Right ventricle myocardium superior (tissue), 1 donor: ENCODE measurements at regions not wholly inside any gene's neighbourhood (a gene's known extent, or its start where the extent isn't known, plus 50 kb on each side); places are given as distances from the start of the nearest gene placed in this dataset.

Experiments
- ATAC-seq: fragments of 200-7000 bp; cut with Tn5 transposase; one replicate; pipeline ENCODE4 v1.9.1; 2020; ENCODE audit warnings: mild to moderate bottlenecking; ENCODE audit not compliant: poor library complexity
- DNase-seq: peaks from one replicate; pipeline ENCODE4 v3.0.0-alpha.2; 2020
- intact Hi-C: fragments of 100-400 bp; cut with DNase I; formaldehyde crosslinking; loops from one replicate; pipeline ENCODE4 v1.11.2; 2022
- donor health status: DM: no; HTN: yes; CAD: no; lungs with severe emphysema.

- DNase-seq (no peak), ATAC-seq (no peak)
- intact Hi-C loops = no loop called here
Measured at GRCh38 chr2:221289846-221290245, 282.3 kb downstream of the EPHA4 start.

GRCh38 chr2:221293949-221294742 lies 278.0 kb downstream of the EPHA4 start:
- intact Hi-C loops = no loop called here
- ATAC-seq (no peak), DNase-seq (no peak)

GRCh38 chr2:221304916-221305315 lies 267.2 kb downstream of the EPHA4 start:
- no peak for DNase-seq
- intact Hi-C loops = no loop called here
- ATAC-seq = no peak

GRCh38 chr2:221308507-221309066 lies 263.5 kb downstream of the EPHA4 start:
- intact Hi-C loops = no loop called here
- ATAC-seq (no peak), DNase-seq (no peak)

- intact Hi-C loops = no loop called here
- no peak for DNase-seq
- no peak for ATAC-seq
Measured at GRCh38 chr2:221309892-221310583, 262.1 kb downstream of the EPHA4 start.

GRCh38 chr2:221310730-221311129 lies 261.4 kb downstream of the EPHA4 start:
- intact Hi-C loops = no loop called here
- no peak for ATAC-seq

GRCh38 chr2:221312634-221313033 lies 259.5 kb downstream of the EPHA4 start:
- intact Hi-C loops = no loop called here
- no peak for DNase-seq
- ATAC-seq = no peak

More at GRCh38 chr2:221310730-221311129, 261.4 kb downstream of the EPHA4 start:
- DNase-seq = no peak

- no peak for DNase-seq
- intact Hi-C loops = no loop called here
- no peak for ATAC-seq
Measured at GRCh38 chr2:221314786-221315185, 257.3 kb downstream of the EPHA4 start.

GRCh38 chr2:221318376-221319130 lies 253.6 kb downstream of the EPHA4 start:
- intact Hi-C loops = no loop called here
- DNase-seq (no peak), ATAC-seq (no peak)

GRCh38 chr2:221322741-221323140 lies 249.4 kb downstream of the EPHA4 start:
- ATAC-seq = no peak
- DNase-seq = no peak
- intact Hi-C loops = no loop called here

- intact Hi-C loops = no loop called here
- ATAC-seq (no peak), DNase-seq (no peak)
Measured at GRCh38 chr2:221323513-221323912, 248.6 kb downstream of the EPHA4 start.

- DNase-seq (no peak), ATAC-seq (no peak)
- intact Hi-C loops = no loop called here
Measured at GRCh38 chr2:221330436-221330835, 241.7 kb downstream of the EPHA4 start.

GRCh38 chr2:221334481-221335218 lies 237.5 kb downstream of the EPHA4 start:
- no peak for ATAC-seq
- intact Hi-C loops = no loop called here
- no peak for DNase-seq

- ATAC-seq = no peak
- intact Hi-C loops = no loop called here
Measured at GRCh38 chr2:221335219-221335752, 236.8 kb downstream of the EPHA4 start.

GRCh38 chr2:221336967-221337366 lies 235.1 kb downstream of the EPHA4 start:
- DNase-seq (no peak), ATAC-seq (no peak)
- intact Hi-C loops = no loop called here

More at GRCh38 chr2:221335219-221335752, 236.8 kb downstream of the EPHA4 start:
- DNase-seq = no peak

GRCh38 chr2:221337957-221338685 lies 234.0 kb downstream of the EPHA4 start:
- intact Hi-C loops = no loop called here
- DNase-seq (no peak), ATAC-seq (no peak)

- ATAC-seq = no peak
- no peak for DNase-seq
- intact Hi-C loops = no loop called here
Measured at GRCh38 chr2:221342388-221342787, 229.7 kb downstream of the EPHA4 start.

GRCh38 chr2:221343524-221343923 lies 228.6 kb downstream of the EPHA4 start:
- ATAC-seq (no peak), DNase-seq (no peak)
- intact Hi-C loops = no loop called here
